GM23248 (cell line): ENCODE measurements at regions not wholly inside any gene's neighbourhood (a gene's known extent, or its start where the extent isn't known, plus 50 kb on each side); places are given as distances from the start of the nearest gene placed in this dataset.
A peak's percentile ranks its signal among the peaks of the same experiment; 100 is the strongest.

Source experiments
- DNase-seq: peaks from one replicate; pipeline ENCODE4 v3.0.0-alpha.2; 2015
- H2AFZ ChIP-seq: fragments of 200-600 bp; sonication (generic); 2 replicates; pipeline ENCODE4 v1.6.1; 2016; ENCODE audit warnings: antibody characterized with exemption
- H3F3A ChIP-seq: fragments of 200-600 bp; sonication (generic); 2 replicates; pipeline ENCODE4 v1.6.1; 2016; ENCODE audit warnings: mild to moderate bottlenecking, antibody characterized with exemption, mixed run types; ENCODE audit not compliant: insufficient read depth
- H3K27ac ChIP-seq: fragments of 200-600 bp; sonication (generic); 2 replicates; pipeline ENCODE4 v1.5.1; 2016; ENCODE audit warnings: mild to moderate bottlenecking
- H3K27me3 ChIP-seq: fragments of 200-600 bp; sonication (generic); replicated peaks from 2 replicates; pipeline ENCODE4 v1.6.1; 2016; ENCODE audit warnings: mild to moderate bottlenecking; ENCODE audit not compliant: insufficient read depth
- H3K36me3 ChIP-seq: fragments of 200-600 bp; sonication (generic); 2 replicates; pipeline ENCODE4 v1.6.1; 2016; ENCODE audit warnings: low read depth, mild to moderate bottlenecking
- H3K4me1 ChIP-seq: fragments of 200-600 bp; sonication (generic); 2 replicates; pipeline ENCODE4 v1.6.1; 2016; ENCODE audit warnings: mild to moderate bottlenecking; ENCODE audit not compliant: insufficient read depth
- H3K4me2 ChIP-seq: fragments of 200-600 bp; sonication (generic); one replicate; pipeline ENCODE4 v1.6.1; 2016; ENCODE audit warnings: mild to moderate bottlenecking; ENCODE audit not compliant: unreplicated experiment
- H3K4me3 ChIP-seq: fragments of 200-600 bp; sonication (generic); 2 replicates; pipeline ENCODE4 v1.5.1; 2016; ENCODE audit warnings: mild to moderate bottlenecking
- H3K79me2 ChIP-seq: fragments of 200-600 bp; sonication (generic); 2 replicates; pipeline ENCODE4 v1.6.1; 2016; ENCODE audit warnings: mild to moderate bottlenecking; ENCODE audit not compliant: insufficient read depth
- H3K9ac ChIP-seq: fragments of 200-600 bp; sonication (generic); 2 replicates; pipeline ENCODE4 v1.6.1; 2016; ENCODE audit warnings: mild to moderate bottlenecking
- H3K9me2 ChIP-seq: fragments of 200-600 bp; sonication (generic); 2 replicates; pipeline ENCODE4 v1.6.1; 2016; ENCODE audit warnings: mixed run types, mild to moderate bottlenecking, moderate library complexity; ENCODE audit not compliant: insufficient read depth
- H3K9me3 ChIP-seq: fragments of 200-600 bp; sonication (generic); one replicate; pipeline ENCODE4 v1.6.1; 2017; ENCODE audit warnings: low read depth
- H4K20me1 ChIP-seq: fragments of 200-600 bp; sonication (generic); 2 replicates; pipeline ENCODE4 v1.6.0; 2016; ENCODE audit not compliant: insufficient read depth
- EZH2 ChIP-seq: fragments of 200-600 bp; sonication (generic); IDR thresholded peaks from 2 replicates; pipeline ENCODE4 v1.6.1; 2018; ENCODE audit warnings: antibody characterized with exemption, mild to moderate bottlenecking; ENCODE audit not compliant: insufficient read depth, poor library complexity, severe bottlenecking
- EZH2phosphoT487 ChIP-seq: fragments of 200-600 bp; sonication (generic); IDR thresholded peaks from 2 replicates; pipeline ENCODE4 v1.6.1; 2018; ENCODE audit warnings: antibody characterized with exemption, moderate library complexity, mild to moderate bottlenecking, low read depth; ENCODE audit not compliant: insufficient read depth
- WGBS, 2 experiments: methylation state at CpG; one replicate each; pipeline ENCODE4 v1.1.6; 2015 to 2017; ENCODE audit warnings: low lambda C conversion rate in 2 of 2, low coverage in 1 of 2; ENCODE audit errors: missing lambda C conversion rate in 2 of 2; 5-methylcytosine and 5-hydroxymethylcytosine counted together
- in situ Hi-C: fragments of 300-500 bp; cut with MboI; formaldehyde crosslinking; loops from 2 replicates; pipeline ENCODE4 v1.15.0; 2020

DNA sequence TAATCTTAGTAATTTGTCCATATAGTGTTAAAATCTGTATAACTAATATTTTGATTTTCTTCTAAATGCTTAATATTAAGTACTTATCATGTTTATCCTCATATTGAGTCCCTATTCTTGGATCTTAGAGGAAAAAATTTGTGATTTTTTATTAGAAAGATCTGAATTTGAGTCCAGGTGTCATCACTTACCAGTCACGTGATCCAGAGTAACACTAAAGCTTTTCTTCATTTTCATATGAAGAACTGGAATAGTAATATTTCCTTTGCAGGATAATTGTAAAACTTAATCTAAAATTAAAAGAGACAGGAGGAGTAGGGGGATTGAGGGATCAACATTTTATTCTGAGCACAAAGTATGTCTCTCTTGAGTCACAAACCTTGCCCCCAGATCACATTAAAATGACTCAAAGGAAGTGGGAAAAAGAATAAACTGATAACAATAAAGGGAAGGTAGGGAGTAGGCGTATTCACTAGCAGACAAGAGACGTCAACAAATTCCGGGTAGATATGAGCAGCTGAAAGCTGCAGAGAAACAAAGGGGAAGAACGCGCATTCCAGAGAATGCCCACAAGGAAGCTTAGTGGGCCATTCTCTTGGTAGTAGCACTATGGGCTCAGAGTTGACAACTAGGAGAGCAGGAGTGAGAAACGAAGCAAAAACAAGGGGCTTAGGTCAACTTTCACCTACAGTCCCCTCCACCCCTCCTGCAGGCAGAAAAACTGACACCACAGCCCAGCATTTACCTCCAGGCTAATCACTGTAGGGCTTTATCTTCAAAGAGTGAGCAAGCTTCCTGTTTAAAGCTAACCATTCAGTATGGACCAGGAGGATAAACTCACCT, 123.1 kb downstream of the SPRY2 start:
- in situ Hi-C loops: no loop called here
- Histone ChIP-seq H3K4me1 (0 out of 2 replicates have a peak, but pooled peaks cover 3% of the 10 kb centered on the region), H3K9me3 (no peaks in the 10 kb centered on the region), H3K27me3 (no peaks in the 10 kb centered on the region), H4K20me1 (no peaks in the 10 kb centered on the region), H2AFZ (peak overlapping the region; percentile 26; the same call in 1 of the 2 replicates), H3K79me2 (no peaks in the 10 kb centered on the region), H3K9ac (no peak overlapping the region), H3K4me3 (no peak overlapping the region), H3K4me2 (no peak overlapping the region), H3F3A (no peaks in the 10 kb centered on the region), H3K27ac (no peak overlapping the region), H3K9me2 (no peaks in the 10 kb centered on the region), H3K36me3 (no peaks in the 10 kb centered on the region)
- DNase-seq: no peak
- TF ChIP-seq EZH2phosphoT487: no peak
- no peak for TF ChIP-seq EZH2
- WGBS, 2 experiments: 74 to 80% methylated on average over 7 of the region's 7 CpGs

GRCh38 chr13:80215368-80215767, 125.6 kb downstream of the SPRY2 start:
- H2AFZ ChIP-seq: 0 out of 2 replicates have a peak overlapping the region, but pooled peaks have one; percentile 0
- H3K36me3 ChIP-seq: no peaks in the 10 kb centered on the region
- no peak overlapping the region for H3K4me3 ChIP-seq
- peak; percentile 31 for DNase-seq
- H3K9me3 ChIP-seq: no peaks in the 10 kb centered on the region
- H3K9me2 ChIP-seq: no peaks in the 10 kb centered on the region
- H3F3A ChIP-seq: no peaks in the 10 kb centered on the region
- H3K9ac ChIP-seq: no peak overlapping the region
- H3K4me1 ChIP-seq: 0 out of 2 replicates have a peak, but pooled peaks cover 3% of the 10 kb centered on the region
- H3K79me2 ChIP-seq: no peaks in the 10 kb centered on the region
- no peaks in the 10 kb centered on the region for H4K20me1 ChIP-seq
- H3K27ac ChIP-seq: no peak overlapping the region
- 42 to 52% methylated on average over 3 of the region's 3 CpGs for whole genome bisulfite sequencing, 2 experiments
- in situ Hi-C loops: no loop called here
- H3K4me2 ChIP-seq: no peak overlapping the region
- no peak for TF ChIP-seq EZH2phosphoT487
- TF ChIP-seq EZH2: no peak
- no peaks in the 10 kb centered on the region for H3K27me3 ChIP-seq

DNA sequence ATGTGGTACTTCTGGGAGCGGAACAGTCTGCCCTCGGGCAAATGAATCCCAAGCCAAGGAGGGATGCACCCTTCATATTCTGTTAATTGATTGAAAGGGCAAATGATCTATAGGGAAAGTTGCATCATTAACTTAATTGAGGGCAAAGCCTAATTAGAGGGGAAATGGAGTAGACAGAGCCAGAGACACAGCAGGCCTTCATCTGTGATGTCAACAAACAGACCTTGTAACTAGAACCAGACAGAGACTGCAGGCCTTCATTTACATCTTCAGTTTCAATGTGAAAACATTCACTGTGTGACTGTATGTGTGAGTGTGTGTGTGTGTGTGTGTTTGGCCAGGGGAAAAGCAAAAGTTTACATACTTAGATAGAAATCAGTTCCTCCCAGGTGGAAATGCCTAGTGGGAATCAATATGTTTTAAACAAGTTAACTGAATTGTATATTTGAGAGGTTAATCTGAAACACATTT, 126.4 kb downstream of the SPRY2 start:
- no peak overlapping the region for H3K9ac ChIP-seq
- H3K4me1 ChIP-seq: 0 out of 2 replicates have a peak, but pooled peaks cover 3% of the 10 kb centered on the region
- H3K79me2 ChIP-seq: no peaks in the 10 kb centered on the region
- no peak for DNase-seq
- 77 to 88% methylated on average over 2 of the region's 2 CpGs for WGBS, 2 experiments
- no peaks in the 10 kb centered on the region for H3K9me2 ChIP-seq
- no peak overlapping the region for H3K4me3 ChIP-seq
- H3K36me3 ChIP-seq: no peaks in the 10 kb centered on the region
- no peaks in the 10 kb centered on the region for H3K9me3 ChIP-seq
- H3K27ac ChIP-seq: no peak overlapping the region
- no peaks in the 10 kb centered on the region for H3F3A ChIP-seq
- no peak overlapping the region for H3K4me2 ChIP-seq
- TF ChIP-seq EZH2 (no peak), EZH2phosphoT487 (no peak)
- no peaks in the 10 kb centered on the region for H4K20me1 ChIP-seq
- H3K27me3 ChIP-seq: no peaks in the 10 kb centered on the region
- in situ Hi-C loops: no loop called here
- H2AFZ ChIP-seq: no peak overlapping the region

- no peak for DNase-seq
- TF ChIP-seq EZH2: no peak
- no peak for TF ChIP-seq EZH2phosphoT487
- no peaks in the 10 kb centered on the region for H4K20me1 ChIP-seq
- no peaks in the 10 kb centered on the region for H3K79me2 ChIP-seq
- no peak overlapping the region for H3K27ac ChIP-seq
- H3F3A ChIP-seq: no peaks in the 10 kb centered on the region
- no peak overlapping the region for H3K4me3 ChIP-seq
- H2AFZ ChIP-seq: no peak overlapping the region
- WGBS, 2 experiments: 59 to 63% methylated on average over 2 of the region's 2 CpGs
- H3K27me3 ChIP-seq: no peaks in the 10 kb centered on the region
- H3K36me3 ChIP-seq: no peaks in the 10 kb centered on the region
- H3K9me3 ChIP-seq: no peaks in the 10 kb centered on the region
- H3K4me2 ChIP-seq: no peak overlapping the region
- in situ Hi-C loops: no loop called here
- H3K9me2 ChIP-seq: no peaks in the 10 kb centered on the region
- H3K9ac ChIP-seq: no peak overlapping the region
- 0 out of 2 replicates have a peak, but pooled peaks cover 3% of the 10 kb centered on the region for H3K4me1 ChIP-seq
These were observed 126.9 kb downstream of the SPRY2 start for GRCh38 chr13:80214050-80214449.
